Dermis microvascular lymphatic vessel endothelial cell (primary cell): ENCODE measurements at regions not wholly inside any gene's neighbourhood (a gene's known extent, or its start where the extent isn't known, plus 50 kb on each side); places are given as distances from the start of the nearest gene placed in this dataset.

Experiments used
- DNase-seq, 2 donors: peaks; one replicate each; pipeline versions ENCODE4 v3.0.0 to v3.0.0-alpha.2; 2010; ENCODE audit warnings: low read depth in 2 of 2

DNA sequence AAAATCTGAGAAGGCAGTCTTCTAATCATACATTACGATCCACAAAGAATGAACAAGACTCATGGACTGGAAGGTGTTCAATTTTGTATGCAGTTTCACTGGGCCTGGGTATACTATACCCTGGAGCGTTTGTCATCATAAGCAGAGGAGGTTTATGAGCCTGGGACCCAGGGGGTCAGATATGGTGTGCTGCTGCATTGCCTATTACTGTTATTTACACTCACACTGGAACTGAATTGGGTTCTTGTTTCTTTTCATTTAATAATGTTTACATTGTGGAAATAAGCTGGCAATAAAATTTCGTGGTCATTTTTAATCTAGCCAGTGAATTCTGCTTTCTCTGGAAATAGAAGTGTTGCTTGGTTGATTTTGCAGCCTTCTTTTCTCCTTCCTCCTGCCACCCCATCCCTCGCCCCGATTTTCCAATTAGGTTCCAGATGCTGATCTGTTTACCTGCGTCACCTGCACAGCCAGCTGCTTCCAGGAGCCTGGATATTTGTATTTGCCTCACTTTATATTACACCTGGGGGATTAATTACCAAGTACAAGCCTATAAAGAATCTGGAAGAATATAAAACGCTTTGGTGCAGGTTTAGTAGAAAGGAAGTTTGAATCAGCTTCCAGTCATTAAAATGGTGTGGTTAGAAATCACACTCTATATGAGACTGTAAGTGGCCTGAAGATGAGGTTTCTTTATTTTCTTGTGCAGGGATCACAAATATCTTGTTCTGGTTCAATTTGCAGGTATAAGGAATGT is 234.4 kb downstream of the SOCS6 start:
- no peak for DNase-seq

DNA sequence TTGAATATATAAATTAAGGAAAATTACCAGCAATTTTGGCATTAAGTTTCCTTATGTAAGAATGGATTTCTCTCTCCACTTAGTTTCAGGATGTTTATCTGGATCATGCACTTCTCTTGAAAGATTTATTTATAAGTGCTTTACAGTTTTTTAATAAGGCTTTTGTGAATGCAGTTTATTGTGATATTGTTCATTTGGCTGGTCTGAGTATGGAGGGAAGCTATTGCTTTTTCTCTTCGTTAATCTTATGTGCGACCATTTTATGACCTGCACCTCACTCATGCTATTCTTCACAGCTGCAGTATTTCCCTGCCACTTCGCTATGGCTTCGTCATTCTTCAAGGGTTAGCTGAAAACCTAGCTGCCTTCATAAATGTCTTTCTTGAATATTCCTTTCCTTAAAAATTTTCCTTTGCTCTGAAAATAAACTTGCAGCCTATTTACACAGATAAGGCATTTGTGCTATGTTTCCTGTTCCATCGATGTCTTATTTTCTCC is 233.4 kb downstream of the SOCS6 start:
- no peak for DNase-seq

DNA sequence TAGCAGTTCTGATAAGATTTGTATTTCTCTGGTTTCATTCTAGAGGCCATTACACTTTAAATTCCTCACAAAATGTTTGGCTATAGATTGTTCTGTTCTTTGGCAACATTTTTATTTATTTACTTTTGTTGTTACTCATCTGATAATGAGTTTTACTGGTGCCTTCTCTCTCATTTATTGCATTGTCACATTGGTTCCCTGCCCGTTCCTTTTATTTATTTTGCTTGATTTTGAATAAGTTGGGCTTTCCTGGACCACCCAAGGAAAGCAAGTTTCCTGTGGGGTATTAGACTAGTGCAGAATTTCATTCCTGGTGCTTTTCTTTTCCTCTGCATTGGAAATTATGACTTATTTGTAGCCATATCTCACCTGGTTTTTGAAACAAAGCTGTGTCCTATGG is 232.0 kb downstream of the SOCS6 start:
- DNase-seq = no peak

DNA sequence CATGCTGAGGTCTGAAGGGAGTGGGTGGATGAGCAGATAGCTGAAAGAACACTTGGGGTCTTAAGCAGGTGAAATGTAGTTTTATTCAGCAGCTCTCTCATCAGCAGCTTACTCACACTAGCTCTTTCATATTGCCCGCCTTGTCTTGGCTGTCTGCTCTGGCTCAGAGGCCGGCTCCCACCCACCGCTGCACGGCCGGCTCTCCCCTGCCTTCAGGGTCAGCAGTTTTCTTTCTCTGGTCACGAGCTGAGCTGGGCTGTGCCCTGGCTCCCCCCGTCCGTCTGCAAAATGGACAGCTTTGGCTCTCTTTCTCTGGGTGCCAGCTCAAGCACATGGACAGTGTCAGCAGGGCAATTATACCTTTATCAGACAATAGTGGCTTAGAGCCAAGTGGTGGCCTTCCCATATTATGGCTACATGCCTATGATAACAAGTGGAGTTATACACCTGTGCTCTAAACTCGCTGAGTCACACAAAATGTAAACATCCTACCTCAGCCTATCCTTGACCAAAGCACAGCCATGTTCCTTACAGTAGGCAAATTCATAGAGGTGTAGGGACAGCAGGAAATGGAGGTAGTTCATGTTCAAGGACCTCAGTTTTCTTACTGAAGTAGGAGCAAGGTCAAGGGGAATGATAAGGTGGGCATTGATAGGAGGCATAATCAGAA is 224.8 kb downstream of the SOCS6 start:
- DNase-seq = no peak

DNA sequence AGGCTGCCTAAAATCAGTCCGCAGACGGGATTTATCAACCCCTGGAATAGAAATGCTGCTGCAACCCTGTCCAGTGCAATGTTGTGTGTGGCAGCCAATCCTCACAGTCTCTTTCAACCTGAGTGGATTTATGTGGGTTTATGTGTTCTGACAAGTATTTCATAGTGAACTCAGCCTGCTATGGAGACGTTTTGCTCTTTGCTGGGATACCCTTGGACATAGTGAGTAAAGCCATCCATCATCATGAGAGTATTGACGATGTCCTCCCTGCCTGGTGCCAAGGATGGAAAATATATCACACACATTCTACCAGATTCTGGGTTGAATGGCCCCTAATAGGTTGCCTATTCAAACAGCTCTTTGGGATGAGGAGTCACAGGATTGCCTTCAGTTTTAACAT is 219.1 kb downstream of the SOCS6 start:
- no peak for DNase-seq

DNA sequence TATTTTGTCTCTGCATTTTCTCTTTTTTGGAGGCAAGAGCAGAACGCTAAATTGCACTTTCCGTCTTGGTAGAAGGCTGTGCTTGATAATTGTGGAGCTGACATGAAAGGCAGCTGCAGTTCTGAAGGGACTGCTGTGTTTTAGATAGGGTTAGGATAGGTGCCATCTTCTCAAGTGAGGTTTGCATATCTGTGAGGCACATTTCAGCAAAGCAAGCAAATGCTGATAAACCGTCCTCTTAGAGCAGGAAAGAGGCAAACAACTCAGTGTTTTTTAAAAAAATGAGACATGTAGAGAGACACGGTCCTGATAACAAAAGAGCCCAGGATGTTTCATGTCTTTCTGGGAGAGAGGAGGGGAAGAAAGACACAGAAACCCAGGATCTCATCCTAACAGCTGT is 217.7 kb downstream of the SOCS6 start:
- no peak for DNase-seq

DNA sequence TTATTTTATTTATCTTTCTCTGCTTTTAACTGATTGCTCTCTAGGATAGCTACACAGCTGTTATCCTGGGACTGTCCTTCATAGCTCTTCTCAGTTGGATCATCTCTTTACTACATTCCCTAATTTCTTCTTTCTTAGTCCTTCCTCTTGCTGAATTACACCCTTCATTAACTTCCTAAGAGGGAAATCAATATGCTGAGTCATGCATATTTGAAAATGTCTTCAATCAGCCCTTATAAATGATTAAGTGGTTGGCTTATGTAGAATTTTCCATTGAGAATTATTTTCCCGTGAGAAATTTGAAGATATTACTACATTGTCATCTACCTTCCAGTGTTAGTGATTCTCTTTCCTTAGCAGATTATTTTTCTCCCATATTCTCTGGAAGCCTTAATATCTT is 214.2 kb downstream of the SOCS6 start:
- no peak for DNase-seq

DNA sequence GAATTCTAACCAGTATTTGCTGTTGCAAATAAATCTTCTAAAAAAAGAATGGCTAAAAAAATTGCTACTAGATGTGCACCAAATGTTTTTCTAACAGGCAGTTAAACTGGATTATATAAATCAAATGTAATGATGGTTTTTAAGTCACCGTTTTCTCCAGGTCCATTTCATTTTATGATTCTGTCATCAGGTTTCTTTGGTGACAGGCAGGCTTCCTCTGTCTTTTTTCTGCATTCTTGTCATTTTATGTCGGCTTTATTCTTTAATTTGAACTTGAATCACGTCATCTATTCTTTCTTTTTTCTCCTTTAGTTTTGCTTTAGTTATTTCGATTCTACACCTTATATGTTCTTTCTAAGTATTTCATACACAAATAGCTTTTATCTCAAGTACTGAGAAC is 212.5 kb downstream of the SOCS6 start:
- no peak for DNase-seq

DNA sequence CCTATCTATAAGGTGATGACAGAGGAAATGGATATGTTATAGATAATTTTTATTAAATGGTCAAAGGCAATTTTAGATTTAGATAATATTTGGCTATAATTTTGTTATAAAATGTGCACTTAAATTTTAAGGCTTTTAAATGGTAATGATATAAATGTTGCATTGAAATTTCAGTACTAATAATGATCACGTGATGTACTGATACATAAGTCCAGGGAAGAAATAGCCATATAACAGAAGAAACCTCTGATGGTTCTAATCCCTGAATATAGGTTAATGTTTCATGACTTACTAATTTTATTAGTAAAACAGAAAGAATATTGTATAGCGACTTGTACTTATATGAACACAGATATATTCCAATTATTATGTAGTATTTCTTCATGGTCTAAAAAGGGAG is 211.9 kb downstream of the SOCS6 start:
- no peak for DNase-seq

DNA sequence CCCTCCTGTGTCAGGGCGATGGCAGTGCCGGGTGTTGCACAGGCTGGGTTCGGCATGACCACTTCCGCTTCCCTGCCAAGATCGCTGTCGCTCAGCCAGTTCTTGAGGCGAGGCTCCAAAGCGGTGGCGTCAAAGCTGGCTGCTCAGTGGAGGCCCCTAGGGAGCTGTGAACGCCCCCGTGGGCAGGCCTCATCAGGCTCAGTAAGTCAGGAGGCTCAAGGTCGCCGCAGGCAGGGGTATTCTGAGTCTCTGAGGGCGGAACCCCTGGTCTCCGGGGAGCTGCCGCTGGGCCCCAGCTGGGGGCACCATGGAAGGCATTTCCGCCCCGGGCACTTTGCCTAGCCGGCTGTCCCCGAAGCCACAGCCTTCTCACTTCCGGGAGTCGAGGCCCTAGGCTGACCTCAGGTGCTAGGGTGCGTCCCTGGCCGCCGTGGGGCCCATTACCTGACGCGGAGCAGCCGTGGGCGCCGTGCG is 210.4 kb downstream of the SOCS6 start:
- no peak for DNase-seq

DNA sequence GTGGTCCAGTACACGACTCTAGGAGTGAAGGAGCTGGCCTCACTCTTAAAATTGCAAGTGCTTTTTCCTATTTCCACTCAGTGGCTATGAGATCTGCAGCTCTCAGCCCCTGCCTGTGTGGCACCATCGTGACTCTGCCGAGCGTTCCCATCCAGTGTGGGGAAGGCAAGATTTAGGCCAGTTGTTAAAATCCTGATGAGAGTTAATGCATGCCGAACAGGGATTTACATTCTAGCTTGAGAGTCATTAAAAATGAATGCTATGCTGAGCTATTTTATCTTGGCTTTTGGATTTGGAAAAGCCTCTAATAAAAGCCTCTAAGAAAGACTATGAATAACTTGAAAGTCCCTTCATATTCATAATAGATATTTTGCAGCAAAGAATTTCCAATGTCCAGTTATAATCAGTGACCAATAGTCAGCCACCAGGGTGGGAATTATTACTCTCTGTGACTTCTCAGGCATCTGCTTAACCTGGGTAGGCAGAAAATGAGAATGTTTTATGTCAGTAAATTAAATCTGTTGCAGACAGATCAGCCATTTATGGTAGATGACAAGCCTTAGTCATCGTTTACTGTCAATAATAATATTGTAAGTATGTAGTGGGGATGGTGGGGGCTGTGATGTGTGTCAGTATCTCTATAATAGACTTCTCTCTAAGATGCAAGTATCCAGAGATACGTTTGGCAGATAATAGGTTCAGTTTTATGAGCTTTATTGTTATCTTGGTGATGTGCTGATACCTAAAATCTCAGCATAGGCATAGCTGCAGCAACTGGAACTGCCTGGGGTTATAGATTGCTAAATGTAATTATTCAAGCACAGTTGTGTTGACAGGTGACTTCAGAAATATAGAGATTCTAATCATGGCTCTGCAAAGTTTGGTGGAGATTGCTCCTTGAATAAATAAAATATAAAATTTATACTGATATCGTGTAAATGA is 207.8 kb downstream of the SOCS6 start:
- no peak for DNase-seq

DNA sequence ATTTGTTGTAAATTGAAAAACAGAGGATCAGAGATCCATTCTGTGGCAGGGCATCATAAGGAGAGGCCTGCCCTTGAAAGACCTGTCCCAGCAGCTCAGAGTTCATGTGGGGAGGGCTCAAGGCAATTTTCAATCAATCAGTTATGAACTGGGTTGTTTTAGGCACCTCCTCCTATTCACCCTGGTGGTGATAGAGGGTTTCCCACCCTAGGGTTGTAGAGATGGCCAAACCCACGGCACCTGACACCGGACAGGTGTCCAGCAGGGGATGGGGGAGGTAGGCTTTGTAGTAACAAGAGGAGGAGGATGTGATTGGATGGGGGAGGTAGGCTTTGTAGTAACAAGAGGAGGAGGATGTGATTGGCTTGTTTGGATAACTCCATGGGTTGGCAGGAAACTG is 205.7 kb downstream of the SOCS6 start:
- DNase-seq = no peak

DNA sequence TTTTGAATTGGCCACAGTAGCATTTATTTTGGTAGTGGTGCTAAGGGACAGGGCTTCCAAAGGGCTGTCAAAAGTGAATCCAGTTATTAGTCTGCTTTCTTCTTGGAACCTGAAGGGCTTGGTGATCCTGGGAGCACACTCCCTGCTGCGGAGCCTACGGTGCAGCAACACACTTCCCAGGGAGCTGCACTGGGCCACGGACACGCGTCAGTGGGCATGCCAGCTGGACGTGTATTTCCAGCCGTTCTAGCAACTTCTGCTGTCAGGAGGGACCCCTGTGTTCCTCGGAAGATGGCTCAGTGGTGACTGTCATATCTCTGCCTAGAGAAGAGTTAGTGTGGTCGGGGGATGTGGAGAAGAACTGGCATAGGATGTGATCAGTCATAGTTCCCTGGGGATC is 204.6 kb downstream of the SOCS6 start:
- DNase-seq = no peak

DNA sequence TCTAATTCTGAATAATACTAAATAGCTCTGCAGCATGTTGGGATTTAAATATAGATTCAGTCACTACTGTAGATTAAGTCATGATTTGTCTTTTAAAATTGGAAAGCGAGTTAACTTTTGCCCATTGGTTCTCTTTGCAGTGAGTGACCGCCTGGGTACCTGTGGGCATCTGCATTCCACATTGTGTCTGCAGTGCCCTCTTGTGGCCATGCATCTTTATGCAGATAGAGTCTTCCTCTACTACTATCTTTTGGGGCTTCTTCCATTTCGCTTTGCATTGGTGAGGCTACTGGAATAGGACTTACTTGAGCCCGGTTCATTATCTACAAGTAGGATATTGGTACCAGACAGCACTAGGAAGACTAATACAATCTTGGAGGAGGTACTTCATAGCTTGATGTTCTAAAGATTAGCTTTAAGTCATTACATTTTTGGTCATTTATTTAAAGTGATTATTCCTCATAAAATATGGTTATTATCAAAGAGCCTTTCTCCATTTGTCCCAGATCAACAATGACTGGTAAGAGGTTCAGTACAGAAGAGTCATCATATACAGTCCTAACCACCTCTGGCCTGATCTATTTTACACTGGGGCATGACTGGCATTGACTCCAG is 203.0 kb downstream of the SOCS6 start:
- DNase-seq = peak; percentile 21 to 48

DNA sequence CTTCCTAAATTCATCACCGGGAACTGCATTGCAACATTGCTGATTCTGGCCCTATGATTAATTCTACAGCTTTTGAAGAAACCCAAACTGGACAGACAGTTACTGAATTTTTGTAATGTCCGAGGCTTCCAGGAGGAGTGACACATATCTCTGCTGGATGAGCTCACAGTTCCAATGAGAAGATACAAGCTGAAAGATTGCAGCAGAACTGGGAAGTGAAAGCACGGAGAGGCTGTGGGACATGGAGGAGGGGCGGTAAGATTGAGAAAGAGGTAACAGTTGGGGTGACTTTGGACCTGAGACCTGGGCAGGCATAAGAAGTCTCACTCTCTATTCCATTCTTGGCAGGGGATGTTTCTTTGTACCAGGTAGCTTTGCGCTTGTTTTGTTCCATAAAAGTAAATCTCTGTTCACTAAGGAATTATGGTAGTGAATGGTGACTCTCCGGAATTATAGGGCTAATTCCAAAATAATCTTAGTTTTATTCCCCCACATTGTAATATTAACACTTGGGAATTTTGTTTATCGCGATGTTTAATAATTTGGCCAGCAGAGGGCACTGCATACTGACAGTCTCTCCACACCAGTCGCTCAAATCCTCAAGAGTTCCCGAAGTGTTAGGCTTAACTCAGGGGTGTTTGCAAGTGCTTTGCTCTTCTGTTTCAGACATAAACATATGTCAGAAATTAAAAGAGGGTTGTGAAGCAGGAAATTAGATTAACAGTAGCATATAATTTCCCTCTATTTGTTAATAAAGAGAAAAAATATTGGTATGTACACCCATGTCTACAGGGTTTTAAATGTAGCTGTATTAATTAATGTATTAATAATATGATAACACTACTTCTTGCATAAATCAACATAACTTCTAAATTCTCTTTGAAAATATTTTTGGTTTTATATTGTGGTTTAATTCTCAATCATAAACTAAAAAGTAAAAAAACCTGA is 201.4 kb downstream of the SOCS6 start:
- peak; percentile 18 to 61 for DNase-seq

DNA sequence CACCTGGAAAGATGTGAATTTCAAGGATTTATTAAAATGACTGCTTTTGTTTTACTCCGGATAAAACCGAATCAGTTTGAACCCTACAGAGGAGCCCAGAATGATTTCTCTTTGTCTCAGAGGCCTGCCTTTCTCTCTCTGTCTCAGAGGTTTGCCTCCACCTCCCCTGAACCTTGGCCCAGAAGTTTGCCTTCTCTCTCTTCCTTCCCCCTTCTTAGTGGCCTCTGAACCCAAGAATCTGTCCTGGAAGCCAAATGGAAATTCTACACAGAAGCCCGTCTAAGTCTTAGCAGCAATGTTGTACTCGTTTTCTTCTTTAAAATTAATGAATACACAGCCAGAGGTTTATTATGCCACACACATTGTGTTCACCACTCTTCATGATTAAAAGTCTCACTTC is 200.7 kb downstream of the SOCS6 start:
- DNase-seq = no peak

DNA sequence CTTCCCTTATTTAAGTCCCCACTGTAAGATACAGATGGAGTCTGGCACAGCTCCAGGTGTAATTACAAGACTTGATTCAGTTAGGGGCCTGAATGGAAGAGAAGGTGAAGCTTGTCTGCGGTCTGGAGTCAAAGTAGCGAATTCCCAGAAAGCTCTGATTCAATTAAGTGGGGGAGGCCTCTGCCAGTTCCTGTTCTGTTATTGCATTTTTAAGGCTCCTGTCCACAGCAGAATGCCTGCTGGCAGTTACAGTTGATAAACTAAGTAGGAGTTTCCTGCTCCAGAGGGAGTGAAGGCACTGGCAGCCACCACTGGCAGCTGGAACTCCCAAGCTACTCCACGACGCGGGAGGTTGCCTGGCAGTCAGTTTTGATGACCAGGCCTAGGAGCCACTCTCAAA is 181.1 kb downstream of the SOCS6 start:
- no peak for DNase-seq

DNA sequence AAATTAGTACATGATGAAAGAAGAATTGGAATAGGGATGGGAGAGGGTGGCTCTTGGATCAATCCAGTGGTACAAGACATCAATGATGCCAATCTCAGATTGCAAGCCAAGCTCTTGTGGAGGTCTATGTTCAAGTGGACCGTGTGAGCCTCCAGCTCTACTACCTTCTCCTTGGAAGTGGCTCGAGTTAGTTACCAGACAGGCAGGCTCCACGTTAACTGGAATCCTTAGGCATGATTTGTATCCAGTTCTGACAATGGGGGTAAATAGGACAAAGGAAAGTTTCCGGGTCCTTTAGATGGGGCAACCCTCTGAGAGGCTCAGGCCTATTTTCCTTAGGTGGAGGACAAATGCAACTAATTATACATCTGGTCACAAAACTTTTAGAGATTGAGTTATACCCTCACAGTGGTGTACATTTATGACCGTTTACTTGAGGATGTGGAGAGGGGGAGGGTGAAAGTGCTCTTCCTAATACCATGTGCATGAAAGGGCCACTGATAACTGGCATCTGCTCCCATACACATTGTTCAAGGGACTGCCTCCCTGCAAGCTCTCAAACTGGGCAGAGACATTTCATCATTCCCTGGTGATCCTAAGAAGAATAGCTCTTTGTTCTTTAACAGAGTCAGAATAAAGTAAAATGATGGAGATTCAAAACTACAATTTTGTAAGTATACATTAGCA is 180.2 kb downstream of the SOCS6 start:
- no peak for DNase-seq

DNA sequence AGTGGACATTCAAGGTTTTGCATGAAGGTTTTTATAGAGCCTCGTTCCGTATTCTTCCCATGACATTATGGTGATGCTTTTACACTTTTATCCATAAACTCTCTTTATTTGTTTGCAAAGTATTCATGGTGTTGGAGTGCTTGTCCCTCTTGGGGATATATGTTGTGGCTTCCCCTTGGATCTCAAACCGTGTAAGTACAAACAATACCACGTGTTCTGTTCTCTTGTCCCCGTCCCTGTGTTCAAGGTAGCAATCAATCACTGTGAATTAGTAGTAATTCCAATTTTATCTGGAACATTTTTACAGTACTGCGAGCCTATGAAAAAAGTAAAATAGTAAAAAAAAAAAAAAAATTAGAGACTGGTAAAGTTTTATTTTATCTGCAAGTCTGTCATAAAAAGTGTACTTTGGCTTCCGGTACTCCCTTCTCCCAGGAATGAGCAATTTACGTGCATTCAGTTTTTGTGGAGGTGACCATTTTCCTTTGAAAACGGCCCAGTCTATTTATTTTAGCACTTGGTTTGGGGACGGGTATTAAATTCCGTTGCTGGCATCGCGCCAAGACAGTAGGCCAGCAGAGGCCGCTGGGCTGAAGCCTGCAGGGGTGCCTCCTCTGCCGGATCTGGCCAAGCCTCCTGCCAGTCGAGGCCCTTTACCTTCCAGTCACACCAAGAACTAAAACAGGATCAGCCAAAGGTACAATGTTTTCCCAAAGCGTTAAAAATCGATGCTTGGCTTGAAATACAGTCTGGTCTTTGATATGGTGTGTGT is 175.7 kb downstream of the SOCS6 start:
- DNase-seq = peak; percentile 45 to 67
